Peyer's patch (tissue), 4 donors: ENCODE measurements at regions not wholly inside any gene's neighbourhood (a gene's known extent, or its start where the extent isn't known, plus 50 kb on each side); places are given as distances from the start of the nearest gene placed in this dataset.

Experiments used
- POLR2A ChIP-seq, 2 donors: fragments of 450-650 bp; IDR thresholded peaks; one replicate each; pipeline ENCODE4 v1.5.1; 2017; ENCODE audit warnings: antibody characterized with exemption in 2 of 2, mild to moderate bottlenecking in 2 of 2, moderate library complexity in 2 of 2
- TF ChIP-seq, protein P1 (sequence below), 6 experiments: fragments of 450-650 bp in 4 of 6; fragments of 200-600 bp in 2 of 6; sonication (generic) in 1 of 6; IDR thresholded peaks; one replicate each; pipeline ENCODE4 v1.5.1; 2017 to 2019; ENCODE audit warnings: antibody characterized with exemption in 6 of 6, mild to moderate bottlenecking in 3 of 6, moderate library complexity in 1 of 6

DNA sequence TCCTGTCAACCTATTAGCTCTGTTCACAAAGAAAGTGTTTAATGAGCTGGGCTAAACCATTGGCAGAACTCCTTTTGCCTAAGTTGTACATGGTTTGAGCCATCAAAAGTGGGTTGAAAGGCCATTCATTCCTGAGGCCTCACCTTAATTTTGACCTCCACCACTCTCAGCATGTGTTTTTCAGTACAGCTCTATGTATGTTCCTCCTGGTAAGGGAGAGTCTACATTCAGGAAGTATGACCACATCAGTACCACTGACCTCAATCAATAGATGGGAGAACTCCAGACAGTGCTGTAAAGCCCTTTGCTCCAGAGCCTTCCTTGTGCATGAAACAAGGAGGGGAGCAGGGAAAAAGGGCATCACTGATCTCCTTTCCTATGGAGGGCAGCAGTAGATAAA is 87.8 kb upstream of the CARD18 start:
- TF ChIP-seq, protein P1, sequence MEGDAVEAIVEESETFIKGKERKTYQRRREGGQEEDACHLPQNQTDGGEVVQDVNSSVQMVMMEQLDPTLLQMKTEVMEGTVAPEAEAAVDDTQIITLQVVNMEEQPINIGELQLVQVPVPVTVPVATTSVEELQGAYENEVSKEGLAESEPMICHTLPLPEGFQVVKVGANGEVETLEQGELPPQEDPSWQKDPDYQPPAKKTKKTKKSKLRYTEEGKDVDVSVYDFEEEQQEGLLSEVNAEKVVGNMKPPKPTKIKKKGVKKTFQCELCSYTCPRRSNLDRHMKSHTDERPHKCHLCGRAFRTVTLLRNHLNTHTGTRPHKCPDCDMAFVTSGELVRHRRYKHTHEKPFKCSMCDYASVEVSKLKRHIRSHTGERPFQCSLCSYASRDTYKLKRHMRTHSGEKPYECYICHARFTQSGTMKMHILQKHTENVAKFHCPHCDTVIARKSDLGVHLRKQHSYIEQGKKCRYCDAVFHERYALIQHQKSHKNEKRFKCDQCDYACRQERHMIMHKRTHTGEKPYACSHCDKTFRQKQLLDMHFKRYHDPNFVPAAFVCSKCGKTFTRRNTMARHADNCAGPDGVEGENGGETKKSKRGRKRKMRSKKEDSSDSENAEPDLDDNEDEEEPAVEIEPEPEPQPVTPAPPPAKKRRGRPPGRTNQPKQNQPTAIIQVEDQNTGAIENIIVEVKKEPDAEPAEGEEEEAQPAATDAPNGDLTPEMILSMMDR (IDR thresholded peaks at IDR 0.05), result no peak
- TF ChIP-seq POLR2A (IDR thresholded peaks at IDR 0.05), result no peak
